ENCODE measurements at regions not wholly inside any gene's neighbourhood (a gene's known extent, or its start where the extent isn't known, plus 50 kb on each side); places are given as distances from the start of the nearest gene placed in this dataset.
A peak's percentile ranks its signal among the peaks of the same experiment; 100 is the strongest.

DNA sequence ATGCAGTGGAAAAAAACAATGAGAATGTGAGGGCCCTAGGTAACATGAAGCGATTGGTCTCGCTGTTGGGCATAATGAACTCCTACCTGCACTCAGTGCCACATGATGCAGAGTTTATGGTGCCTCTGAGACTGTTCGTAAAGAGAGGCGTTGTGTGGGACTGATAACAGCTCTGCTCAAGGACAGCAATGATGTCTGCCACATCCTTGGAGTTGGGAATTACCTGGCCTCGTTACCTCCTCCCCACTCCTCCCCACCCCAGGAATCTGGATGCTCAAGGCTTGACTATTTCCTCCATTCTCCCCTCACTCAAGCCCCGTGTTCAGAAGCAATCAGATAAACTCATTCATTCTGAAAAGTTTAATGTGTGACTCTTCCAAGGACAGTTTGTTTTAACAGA, 148.0 kb upstream of the JADE1 start (continued):
- no peak for TF ChIP-seq PHF21A (IDR thresholded peaks at IDR 0.05; ENCODE audit: borderline replicate concordance, low read depth)

DNA sequence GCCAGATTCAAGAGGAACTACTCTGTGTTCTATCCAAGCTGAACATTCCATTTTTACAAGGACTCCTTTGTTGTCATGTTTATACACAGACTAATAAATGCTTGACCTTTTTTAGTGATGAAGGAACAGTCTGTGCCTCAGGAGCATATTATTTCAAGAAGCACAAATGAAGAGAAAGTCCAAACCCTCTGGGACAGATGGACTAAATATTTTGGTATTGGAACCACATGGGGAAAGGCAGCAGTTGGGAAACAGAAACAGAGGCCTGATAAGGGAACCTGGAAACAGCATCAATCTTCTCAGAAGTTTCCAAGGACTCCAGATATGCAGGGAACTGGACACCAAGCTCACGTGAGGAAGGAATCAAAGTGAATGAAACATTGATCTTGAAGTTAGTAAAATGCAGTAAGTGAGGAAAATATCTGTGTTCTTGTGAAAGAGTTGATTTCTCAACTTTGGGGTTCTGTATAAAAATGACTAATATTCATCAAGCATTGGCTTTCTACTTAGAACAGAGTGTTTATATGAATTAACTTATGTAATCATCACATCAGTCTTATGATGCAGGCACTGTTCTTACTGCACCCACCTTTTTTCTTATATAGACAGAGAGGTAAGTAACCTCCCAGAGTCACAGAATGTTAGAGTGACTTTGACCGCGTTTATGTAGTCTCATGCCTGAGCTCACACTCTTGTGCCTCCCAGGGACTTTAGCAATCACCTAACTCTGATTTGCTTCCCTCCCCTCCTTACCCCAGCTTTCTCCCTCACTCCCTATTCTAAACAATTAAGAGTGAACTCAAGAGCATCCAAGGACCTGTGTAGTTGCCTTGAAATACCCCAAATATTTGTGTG, 148.9 kb upstream of the JADE1 start:
- H3K9ac ChIP-seq (ENCODE audit: insufficient read depth in 1 of 2, low read depth in 2 of 2, low read length in 2 of 2), result no peak overlapping the region
- in situ Hi-C loops (cut with MboI) (no loop called here), intact Hi-C loops (cut with micrococcal nuclease) (no loop called here)
- H3K4me1 ChIP-seq (replicated peaks in 1 of 2; ENCODE audit: control insufficient read depth in 2 of 2, insufficient read depth in 2 of 2, low read length in 2 of 2), result peaks cover 0 to 7% of the 10 kb centered on the region in 2 experiments; a peak in 3 of 5 replicates
- no TSS peak for BruUV-seq (replicated peaks)
- no peak overlapping the region for H2AFZ ChIP-seq (ENCODE audit: low read depth, low read length)
- H3K36me3 ChIP-seq (ENCODE audit: control insufficient read depth, insufficient read depth, low read length), result no peaks in the 10 kb centered on the region
- H3K9me1 ChIP-seq (ENCODE audit: control insufficient read depth, insufficient read depth, low read length), result no peaks in the 10 kb centered on the region
- H3K9me3 ChIP-seq (replicated peaks; ENCODE audit: control insufficient read depth, insufficient read depth, low read depth, low read length), result no peaks in the 10 kb centered on the region
- no peak overlapping the region for H3K4me2 ChIP-seq (ENCODE audit: insufficient read depth, low read length)
- TF ChIP-seq BHLHE40 (IDR thresholded peaks at IDR 0.05; ENCODE audit: low read length) (peak; percentile 37; the same call in 1 of the 2 replicates), ZNF76 (CRISPR knock-in tag; IDR thresholded peaks at IDR 0.05; ENCODE audit: borderline replicate concordance) (no peak), MYC (IDR thresholded peaks at IDR 0.05; ENCODE audit: low read depth, low read length) (no peak), MYC (CRISPR knock-in tag; IDR thresholded peaks at IDR 0.05; ENCODE audit: borderline replicate concordance, low read depth) (no peak)
- TF ChIP-seq, protein P1, sequence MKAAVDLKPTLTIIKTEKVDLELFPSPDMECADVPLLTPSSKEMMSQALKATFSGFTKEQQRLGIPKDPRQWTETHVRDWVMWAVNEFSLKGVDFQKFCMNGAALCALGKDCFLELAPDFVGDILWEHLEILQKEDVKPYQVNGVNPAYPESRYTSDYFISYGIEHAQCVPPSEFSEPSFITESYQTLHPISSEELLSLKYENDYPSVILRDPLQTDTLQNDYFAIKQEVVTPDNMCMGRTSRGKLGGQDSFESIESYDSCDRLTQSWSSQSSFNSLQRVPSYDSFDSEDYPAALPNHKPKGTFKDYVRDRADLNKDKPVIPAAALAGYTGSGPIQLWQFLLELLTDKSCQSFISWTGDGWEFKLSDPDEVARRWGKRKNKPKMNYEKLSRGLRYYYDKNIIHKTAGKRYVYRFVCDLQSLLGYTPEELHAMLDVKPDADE (conservative IDR thresholded peaks at IDR 0.05; ENCODE audit: control insufficient read depth, low read depth, low read length), result no peak
- POLR2A ChIA-PET, result interaction anchor here (1.1 kb wide), 1 partner anchor 16 kb away, joined by 4 read pairs; no protein-coding TSS in a partner anchor
- no peak overlapping the region for H3K4me3 ChIP-seq
- CTCF ChIA-PET (ENCODE audit: low intra/inter-chr PET ratio), result no interaction called here
- ATAC-seq (no peak), DNase-seq (ENCODE audit: extremely low read depth in 1 of 4, low spot score in 3 of 4) (no peak), FAIRE-seq (no peak)
- H3K27ac ChIP-seq (ENCODE audit: extremely low read depth, low read depth, low read length), result no peak overlapping the region
- no peaks in the 10 kb centered on the region; a peak in 1 of 5 replicates for H3K27me3 ChIP-seq (ENCODE audit: control insufficient read depth in 2 of 2, insufficient read depth in 2 of 2, low read length in 2 of 2)
- no peaks in the 10 kb centered on the region for H3K79me2 ChIP-seq (ENCODE audit: control insufficient read depth, insufficient read depth, low read length)
- H4K20me1 ChIP-seq (replicated peaks; ENCODE audit: control insufficient read depth, insufficient read depth, low read length), result no peaks in the 10 kb centered on the region
- 50% methylated on average over 3 of the region's 3 CpGs for WGBS (ENCODE audit: insufficient coverage, low coverage, missing lambda C conversion rate)
